Kidney tubule cell (primary cell): ENCODE measurements at regions not wholly inside any gene's neighbourhood (a gene's known extent, or its start where the extent isn't known, plus 50 kb on each side); places are given as distances from the start of the nearest gene placed in this dataset.

Experiments
- DNase-seq: peaks from one replicate; pipeline ENCODE4 v3.0.0-alpha.2; 2018; ENCODE audit warnings: low spot score

GRCh38 chr12:15033029-15033428 is 60.2 kb downstream of the PDE6H start:
- DNase-seq = no peak

- no peak for DNase-seq
Measured at GRCh38 chr12:15033641-15034040, 60.8 kb downstream of the PDE6H start.

- no peak for DNase-seq
Measured at GRCh38 chr12:15035185-15035584, 62.3 kb downstream of the PDE6H start.

- no peak for DNase-seq
Measured at GRCh38 chr12:15037091-15037687, 64.3 kb downstream of the PDE6H start.

GRCh38 chr12:15038137-15038536 is 65.3 kb downstream of the PDE6H start:
- no peak for DNase-seq

- DNase-seq = peak; percentile 16
Measured at GRCh38 chr12:15044471-15044870, 71.6 kb downstream of the PDE6H start.

- DNase-seq = no peak
Measured at GRCh38 chr12:15045451-15045850, 72.6 kb downstream of the PDE6H start.

- no peak for DNase-seq
Measured at GRCh38 chr12:15047611-15048010, 74.8 kb downstream of the PDE6H start.

- DNase-seq = no peak
Measured at GRCh38 chr12:15049461-15050153, 76.8 kb downstream of the PDE6H start.

GRCh38 chr12:15050659-15051058 is 77.8 kb downstream of the PDE6H start:
- DNase-seq = peak; percentile 68

GRCh38 chr12:15052691-15053090 is 79.8 kb downstream of the PDE6H start:
- no peak for DNase-seq

- DNase-seq = no peak
Measured at GRCh38 chr12:15056218-15056617, 83.4 kb downstream of the PDE6H start.
